A673 (cell line): ENCODE measurements at regions not wholly inside any gene's neighbourhood (a gene's known extent, or its start where the extent isn't known, plus 50 kb on each side); places are given as distances from the start of the nearest gene placed in this dataset.

Source experiments
- BruUV-seq: library from RNA; stranded (reverse); fragments of 400-500 nt; replicated peaks from 2 replicates; lab custom pipeline; 2021; lab: Mats Ljungman, UMichigan
- CTCF ChIA-PET: fragments of 300-600 bp; sonication (Branson Sonifier 250); formaldehyde crosslinking; loops from one replicate; lab custom pipeline; 2022; ENCODE audit warnings: antibody characterized with exemption; lab: Charles Lee
- POLR2A ChIA-PET: fragments of 300-600 bp; sonication (Branson Sonifier 250); formaldehyde crosslinking; loops from one replicate; lab custom pipeline; 2022; ENCODE audit warnings: antibody characterized with exemption; ENCODE audit not compliant: low non-redundant PET; lab: Charles Lee
- DNase-seq: peaks from one replicate; pipeline ENCODE4 v3.0.0-alpha.2; 2015; ENCODE audit warnings: low spot score
- H3K27ac ChIP-seq: fragments of 200-600 bp; sonication (generic); 2 replicates; pipeline ENCODE4 v1.5.1; 2016; ENCODE audit warnings: mixed run types, low read depth, mild to moderate bottlenecking, mixed read lengths, antibody characterized with exemption, low read length; ENCODE audit not compliant: poor library complexity, severe bottlenecking
- H3K27me3 ChIP-seq: fragments of 200-600 bp; sonication (generic); replicated peaks from 2 replicates; pipeline ENCODE4 v1.6.1; 2017; ENCODE audit warnings: mixed run types, low read depth, mild to moderate bottlenecking, mixed read lengths, antibody characterized with exemption, low read length; ENCODE audit not compliant: insufficient read depth, poor library complexity
- H3K36me3 ChIP-seq: fragments of 200-600 bp; sonication (generic); 2 replicates; pipeline ENCODE4 v1.6.1; 2016; ENCODE audit warnings: mixed run types, mild to moderate bottlenecking, mixed read lengths, antibody characterized with exemption, low read length; ENCODE audit not compliant: insufficient read depth, poor library complexity, severe bottlenecking
- H3K4me1 ChIP-seq: fragments of 200-600 bp; sonication (generic); 2 replicates; pipeline ENCODE4 v1.6.1; 2017; ENCODE audit warnings: mixed run types, mild to moderate bottlenecking, mixed read lengths, antibody characterized with exemption, low read length; ENCODE audit not compliant: insufficient read depth, poor library complexity, severe bottlenecking
- H3K4me3 ChIP-seq: fragments of 200-600 bp; sonication (generic); 2 replicates; pipeline ENCODE4 v1.5.1; 2016; ENCODE audit warnings: low read depth, mixed run types, mild to moderate bottlenecking, mixed read lengths, low read length; ENCODE audit not compliant: poor library complexity, severe bottlenecking
- H3K9me3 ChIP-seq: fragments of 200-600 bp; sonication (generic); 2 replicates; pipeline ENCODE4 v1.6.1; 2016; ENCODE audit warnings: mixed run types, low read depth, mild to moderate bottlenecking, mixed read lengths, antibody characterized with exemption, low read length; ENCODE audit not compliant: poor library complexity, severe bottlenecking
- EZH2 ChIP-seq: fragments of 200-600 bp; sonication (generic); IDR thresholded peaks from 2 replicates; pipeline ENCODE4 v1.6.1; 2017; ENCODE audit warnings: borderline replicate concordance, low read depth, mild to moderate bottlenecking, mixed read lengths, antibody characterized with exemption, low read length; ENCODE audit not compliant: poor library complexity, severe bottlenecking
- intact Hi-C: fragments of 100-400 bp; cut with micrococcal nuclease; formaldehyde crosslinking; loops from one replicate; pipeline ENCODE4 v1.10.0; 2022; ENCODE audit not compliant: unreplicated experiment
- TF ChIP-seq, protein P1 (sequence below): fragments of 300-800, 200-600 bp; sonication (generic); conservative IDR thresholded peaks from 2 replicates; pipeline ENCODE4 v1.5.1; 2017; ENCODE audit warnings: low read depth, mild to moderate bottlenecking, antibody characterized with exemption, low read length, moderate library complexity, mixed read lengths

GRCh38 chr7:20270371-20270770, 53.2 kb upstream of the MACC1 start:
- Histone ChIP-seq H3K27ac (no peak overlapping the region), H3K27me3 (no peaks in the 10 kb centered on the region), H3K4me3 (no peak overlapping the region), H3K9me3 (no peaks in the 10 kb centered on the region), H3K4me1 (no peaks in the 10 kb centered on the region), H3K36me3 (no peaks in the 10 kb centered on the region)
- TF ChIP-seq EZH2, result no peak
- TF ChIP-seq, protein P1, sequence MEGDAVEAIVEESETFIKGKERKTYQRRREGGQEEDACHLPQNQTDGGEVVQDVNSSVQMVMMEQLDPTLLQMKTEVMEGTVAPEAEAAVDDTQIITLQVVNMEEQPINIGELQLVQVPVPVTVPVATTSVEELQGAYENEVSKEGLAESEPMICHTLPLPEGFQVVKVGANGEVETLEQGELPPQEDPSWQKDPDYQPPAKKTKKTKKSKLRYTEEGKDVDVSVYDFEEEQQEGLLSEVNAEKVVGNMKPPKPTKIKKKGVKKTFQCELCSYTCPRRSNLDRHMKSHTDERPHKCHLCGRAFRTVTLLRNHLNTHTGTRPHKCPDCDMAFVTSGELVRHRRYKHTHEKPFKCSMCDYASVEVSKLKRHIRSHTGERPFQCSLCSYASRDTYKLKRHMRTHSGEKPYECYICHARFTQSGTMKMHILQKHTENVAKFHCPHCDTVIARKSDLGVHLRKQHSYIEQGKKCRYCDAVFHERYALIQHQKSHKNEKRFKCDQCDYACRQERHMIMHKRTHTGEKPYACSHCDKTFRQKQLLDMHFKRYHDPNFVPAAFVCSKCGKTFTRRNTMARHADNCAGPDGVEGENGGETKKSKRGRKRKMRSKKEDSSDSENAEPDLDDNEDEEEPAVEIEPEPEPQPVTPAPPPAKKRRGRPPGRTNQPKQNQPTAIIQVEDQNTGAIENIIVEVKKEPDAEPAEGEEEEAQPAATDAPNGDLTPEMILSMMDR, result no peak
- ChIA-PET CTCF (no interaction called here), POLR2A (no interaction called here)
- intact Hi-C loops, result no loop called here
- no peak for DNase-seq
- no TSS peak for BruUV-seq

DNA sequence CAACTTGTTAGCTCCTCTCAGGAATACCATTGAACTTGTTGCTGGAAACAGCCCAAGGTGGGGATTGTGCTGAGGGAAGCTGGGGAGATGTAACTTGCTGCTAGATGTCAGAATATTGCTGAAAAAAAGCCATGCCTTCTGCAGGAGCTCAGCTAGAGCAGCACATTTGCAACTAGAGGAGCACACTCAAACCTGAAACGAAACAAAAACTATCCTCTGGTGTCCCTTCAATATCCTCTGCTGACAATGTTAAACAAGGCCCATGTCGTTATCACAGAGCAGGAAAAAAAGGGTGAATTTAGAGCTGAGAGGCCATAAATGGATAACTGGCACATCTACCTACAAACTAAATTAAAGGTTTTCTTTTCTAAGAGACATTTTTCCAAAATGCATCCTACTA, 53.7 kb upstream of the MACC1 start:
- Histone ChIP-seq H3K36me3 (no peaks in the 10 kb centered on the region), H3K27me3 (no peaks in the 10 kb centered on the region), H3K9me3 (no peaks in the 10 kb centered on the region), H3K27ac (no peak overlapping the region), H3K4me1 (no peaks in the 10 kb centered on the region), H3K4me3 (no peak overlapping the region)
- TF ChIP-seq, protein P1, result no peak
- no peak for TF ChIP-seq EZH2
- intact Hi-C loops, result no loop called here
- ChIA-PET CTCF (no interaction called here), POLR2A (no interaction called here)
- DNase-seq, result no peak
- BruUV-seq, result no TSS peak

- BruUV-seq, result no TSS peak
- Histone ChIP-seq H3K27me3 (no peaks in the 10 kb centered on the region), H3K27ac (no peak overlapping the region), H3K4me1 (no peaks in the 10 kb centered on the region), H3K36me3 (no peaks in the 10 kb centered on the region), H3K4me3 (no peak overlapping the region), H3K9me3 (no peaks in the 10 kb centered on the region)
- CTCF ChIA-PET, result no interaction called here
- POLR2A ChIA-PET, result no interaction called here
- intact Hi-C loops, result no loop called here
- TF ChIP-seq, protein P1, result no peak
- DNase-seq, result no peak
These were observed 55.1 kb upstream of the ITGB8 start for GRCh38 chr7:20275637-20276036.
